ENCODE measurements at regions not wholly inside any gene's neighbourhood (a gene's known extent, or its start where the extent isn't known, plus 50 kb on each side); places are given as distances from the start of the nearest gene placed in this dataset.

DNA sequence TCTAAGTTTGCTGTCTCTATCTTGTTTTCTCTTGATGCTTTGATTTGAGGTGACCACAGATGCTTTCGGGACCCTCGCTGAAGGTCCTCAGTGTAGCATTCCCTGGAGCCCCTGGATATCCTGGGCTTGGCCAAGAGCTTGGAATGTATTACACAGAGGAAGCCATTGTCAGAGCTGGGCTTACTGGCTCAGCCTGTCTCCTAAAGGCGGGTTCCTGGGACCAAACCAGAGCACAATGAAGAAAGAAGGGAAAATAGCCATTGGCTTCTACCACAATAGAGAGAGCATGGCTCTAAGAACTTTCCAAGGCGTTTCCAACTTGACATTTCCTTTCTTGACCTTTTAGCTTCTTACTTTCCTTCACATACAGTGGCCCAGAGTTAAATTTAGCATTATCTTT, 229.3 kb downstream of the HS3ST3A1 start:
- no peak for TF ChIP-seq POLR2A (IDR thresholded peaks at IDR 0.05)
- no peak for TF ChIP-seq EP300 (IDR thresholded peaks at IDR 0.05)
- TF ChIP-seq, protein P1, sequence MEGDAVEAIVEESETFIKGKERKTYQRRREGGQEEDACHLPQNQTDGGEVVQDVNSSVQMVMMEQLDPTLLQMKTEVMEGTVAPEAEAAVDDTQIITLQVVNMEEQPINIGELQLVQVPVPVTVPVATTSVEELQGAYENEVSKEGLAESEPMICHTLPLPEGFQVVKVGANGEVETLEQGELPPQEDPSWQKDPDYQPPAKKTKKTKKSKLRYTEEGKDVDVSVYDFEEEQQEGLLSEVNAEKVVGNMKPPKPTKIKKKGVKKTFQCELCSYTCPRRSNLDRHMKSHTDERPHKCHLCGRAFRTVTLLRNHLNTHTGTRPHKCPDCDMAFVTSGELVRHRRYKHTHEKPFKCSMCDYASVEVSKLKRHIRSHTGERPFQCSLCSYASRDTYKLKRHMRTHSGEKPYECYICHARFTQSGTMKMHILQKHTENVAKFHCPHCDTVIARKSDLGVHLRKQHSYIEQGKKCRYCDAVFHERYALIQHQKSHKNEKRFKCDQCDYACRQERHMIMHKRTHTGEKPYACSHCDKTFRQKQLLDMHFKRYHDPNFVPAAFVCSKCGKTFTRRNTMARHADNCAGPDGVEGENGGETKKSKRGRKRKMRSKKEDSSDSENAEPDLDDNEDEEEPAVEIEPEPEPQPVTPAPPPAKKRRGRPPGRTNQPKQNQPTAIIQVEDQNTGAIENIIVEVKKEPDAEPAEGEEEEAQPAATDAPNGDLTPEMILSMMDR (IDR thresholded peaks at IDR 0.05), result no peak
